ENCODE measurements at regions not wholly inside any gene's neighbourhood (a gene's known extent, or its start where the extent isn't known, plus 50 kb on each side); places are given as distances from the start of the nearest gene placed in this dataset.
"Not testable (repeated sequence)": the region's sequence is repeated elsewhere in the genome, so short reads cannot be mapped to it uniquely, and the experiment has no call there.

DNA sequence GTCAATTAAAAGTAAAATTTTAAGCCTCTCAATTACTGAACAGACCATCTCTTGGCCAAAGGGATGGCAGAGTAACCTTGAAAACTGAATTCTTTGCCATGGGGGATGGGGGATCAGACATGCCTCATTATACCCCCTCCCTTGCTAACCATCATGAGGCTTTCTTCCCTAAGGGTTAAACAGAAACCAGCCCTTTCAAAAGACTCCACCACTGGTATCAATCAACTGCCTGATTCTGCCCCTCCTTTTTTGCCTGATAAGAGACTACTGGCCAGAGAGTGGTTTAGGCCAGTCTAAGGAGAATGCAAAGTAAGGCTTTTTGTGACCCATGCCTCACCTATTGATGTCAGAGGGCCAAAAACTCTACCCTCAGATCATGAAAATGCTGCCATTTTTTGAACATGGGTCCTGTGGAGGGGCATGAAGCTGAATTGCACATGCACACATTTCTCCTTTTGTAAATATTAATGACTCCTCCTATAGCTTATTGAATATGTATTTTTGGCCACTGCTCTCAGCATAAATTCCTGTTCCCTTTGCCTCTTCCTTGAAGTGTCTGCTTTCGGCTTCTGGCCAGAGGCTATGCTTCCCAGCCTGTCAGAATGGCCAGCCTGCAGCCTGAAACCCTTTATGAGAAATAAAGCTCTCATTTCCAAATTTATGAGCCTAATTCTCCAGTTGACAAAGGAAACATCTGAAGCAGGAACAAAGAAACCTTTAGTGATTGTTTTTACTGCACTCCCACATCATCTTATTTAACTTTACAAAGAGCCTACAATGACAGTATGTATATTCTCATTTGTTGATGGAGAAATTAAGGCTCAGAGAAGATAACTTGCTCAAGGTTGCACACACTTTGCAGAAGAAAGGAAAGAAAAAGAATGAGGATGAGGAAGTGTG is 270.7 kb upstream of the CELF4 start:
- DNase-seq (ENCODE audit: low read depth): no peak

DNA sequence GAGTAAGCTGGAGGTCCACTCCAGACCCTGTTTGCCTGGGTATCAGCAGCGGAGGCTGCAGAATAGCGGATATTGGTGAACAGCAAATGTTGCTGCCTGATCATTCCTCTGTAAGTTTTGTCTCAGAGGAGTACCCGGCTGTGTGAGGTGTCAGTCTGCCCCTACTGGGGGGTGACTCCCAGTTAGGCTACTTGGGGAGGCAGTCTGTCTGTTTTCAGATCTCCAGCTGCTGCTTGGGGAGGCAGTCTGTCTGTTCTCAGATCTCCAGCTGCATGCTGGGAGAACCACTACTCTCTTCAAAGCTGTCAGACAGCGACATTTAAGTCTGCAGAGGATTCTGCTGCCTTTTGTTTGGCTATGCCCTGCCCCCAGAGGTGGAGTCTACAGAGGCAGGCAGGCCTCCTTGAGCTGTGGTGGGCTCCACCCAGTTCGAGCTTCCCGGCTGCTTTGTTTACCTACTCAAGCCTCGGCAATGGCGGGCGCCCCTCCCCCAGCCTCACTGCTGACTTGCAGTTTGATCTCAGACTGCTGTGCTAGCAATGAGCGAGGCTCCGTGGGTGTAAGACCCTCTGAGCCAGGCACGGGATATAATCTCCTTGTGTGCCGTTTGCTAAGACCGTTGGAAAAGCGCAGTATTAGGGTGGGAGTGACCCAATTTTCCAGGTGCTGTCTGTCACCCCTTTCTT is 266.6 kb upstream of the CELF4 start:
- not testable (repeated sequence) for DNase-seq (ENCODE audit: low read depth)

GRCh38 chr18:37812961-37813360 is 247.4 kb upstream of the CELF4 start:
- no peak for DNase-seq (ENCODE audit: low read depth)

GRCh38 chr18:37805773-37806404 is 240.3 kb upstream of the CELF4 start:
- no peak for DNase-seq (ENCODE audit: low read depth)

GRCh38 chr18:37796823-37797349 is 231.3 kb upstream of the CELF4 start:
- DNase-seq (ENCODE audit: low read depth): no peak

GRCh38 chr18:37787452-37787851 is 221.9 kb upstream of the CELF4 start:
- DNase-seq (ENCODE audit: low read depth): no peak

DNA sequence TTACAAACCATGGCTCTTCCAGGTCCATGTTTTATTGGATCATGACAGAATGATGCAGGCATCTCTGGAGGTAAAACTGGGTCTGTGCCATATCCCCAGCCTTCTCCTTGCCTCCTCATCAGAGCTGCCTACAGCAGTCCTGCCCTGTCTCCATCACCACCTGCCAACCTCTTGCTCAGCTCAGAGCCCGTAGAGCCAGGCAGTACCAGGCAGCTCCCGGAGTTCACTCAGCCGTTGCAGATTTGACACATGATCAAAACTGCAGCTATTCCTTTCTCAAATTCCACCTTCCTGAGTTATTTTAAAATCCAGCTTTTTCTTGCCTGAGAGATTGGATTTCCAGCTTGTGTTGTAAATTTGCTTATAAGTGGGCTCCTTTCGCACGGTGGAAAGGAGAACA is 218.2 kb upstream of the CELF4 start:
- DNase-seq (ENCODE audit: low read depth): no peak

GRCh38 chr18:37779220-37779619 is 213.6 kb upstream of the CELF4 start:
- no peak for DNase-seq (ENCODE audit: low read depth)

GRCh38 chr18:37778417-37779165 is 213.0 kb upstream of the CELF4 start:
- peak; percentile 3 for DNase-seq (ENCODE audit: low read depth)

GRCh38 chr18:37769826-37770225 is 204.2 kb upstream of the CELF4 start:
- no peak for DNase-seq (ENCODE audit: low read depth)

- no peak for DNase-seq (ENCODE audit: low read depth)
These were observed 199.1 kb upstream of the CELF4 start for GRCh38 chr18:37764541-37765288.

GRCh38 chr18:37762076-37762621 is 196.6 kb upstream of the CELF4 start:
- no peak for DNase-seq (ENCODE audit: low read depth)

DNA sequence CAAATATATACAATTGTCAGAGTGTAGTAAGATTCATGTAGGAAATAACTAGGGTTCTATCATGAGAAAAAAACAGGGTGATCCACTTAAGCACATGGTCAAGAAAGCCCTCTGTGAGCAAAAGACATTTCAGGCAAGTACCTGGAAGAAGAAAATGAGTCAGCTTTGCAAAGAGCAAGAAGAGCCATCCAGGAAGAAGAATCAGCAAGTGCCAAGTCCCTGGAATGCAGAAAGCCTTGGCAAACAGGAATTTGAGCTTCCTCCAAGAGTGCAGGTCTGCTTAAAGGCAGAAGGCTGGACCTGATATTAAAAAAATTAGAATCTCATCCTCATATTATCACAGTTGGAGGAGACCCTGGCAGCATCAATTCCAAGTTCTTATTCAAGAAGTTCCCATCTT is 188.5 kb upstream of the CELF4 start:
- no peak for DNase-seq (ENCODE audit: low read depth)

DNA sequence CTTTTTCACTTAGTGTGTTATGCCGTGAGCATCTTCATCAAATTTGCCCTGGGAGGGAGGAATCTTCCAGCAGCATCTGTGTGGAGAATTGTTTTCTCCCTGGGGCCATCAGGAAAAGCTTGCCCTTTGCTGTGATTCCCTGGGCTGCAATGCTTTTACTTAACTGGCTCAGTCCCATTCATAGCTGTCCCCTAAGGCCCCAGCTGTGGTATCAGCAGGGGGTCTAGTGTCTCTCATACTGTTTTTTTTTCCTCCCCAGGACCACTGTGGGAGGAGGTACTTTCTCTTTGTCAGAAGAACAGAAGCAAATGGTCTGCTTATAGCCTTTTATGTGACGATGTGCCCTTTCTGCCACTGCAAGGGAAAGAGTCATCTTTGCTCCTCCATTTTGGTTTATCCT is 176.8 kb upstream of the CELF4 start:
- DNase-seq (ENCODE audit: low read depth): no peak

DNA sequence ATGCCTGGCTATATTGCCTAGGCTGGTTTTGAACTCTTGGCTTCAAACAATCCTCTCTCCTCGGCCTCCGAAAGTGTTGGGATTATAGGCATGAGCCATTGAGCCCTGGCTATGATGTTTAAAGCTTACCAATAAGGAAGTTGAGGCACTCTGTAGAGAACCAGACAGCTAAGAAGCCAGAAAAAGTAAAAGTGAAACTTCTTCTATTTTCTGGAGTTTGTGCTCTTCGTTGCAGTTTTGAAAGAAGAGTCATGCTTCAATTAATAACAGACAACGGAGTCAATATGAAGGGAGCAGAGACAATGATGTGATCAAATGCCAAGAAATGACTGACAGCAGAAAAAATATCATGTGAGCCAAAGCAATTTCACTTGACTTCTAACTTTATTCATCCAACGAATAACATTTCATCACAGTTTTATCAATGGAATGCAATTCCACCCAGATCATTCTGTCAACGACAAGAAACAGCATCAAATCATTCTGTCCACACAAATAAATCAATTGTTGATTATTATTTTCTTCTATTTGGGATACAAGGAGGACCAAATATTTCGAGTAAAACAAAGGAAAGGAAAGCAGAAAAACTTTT is 175.5 kb upstream of the CELF4 start:
- no peak for DNase-seq (ENCODE audit: low read depth)

DNA sequence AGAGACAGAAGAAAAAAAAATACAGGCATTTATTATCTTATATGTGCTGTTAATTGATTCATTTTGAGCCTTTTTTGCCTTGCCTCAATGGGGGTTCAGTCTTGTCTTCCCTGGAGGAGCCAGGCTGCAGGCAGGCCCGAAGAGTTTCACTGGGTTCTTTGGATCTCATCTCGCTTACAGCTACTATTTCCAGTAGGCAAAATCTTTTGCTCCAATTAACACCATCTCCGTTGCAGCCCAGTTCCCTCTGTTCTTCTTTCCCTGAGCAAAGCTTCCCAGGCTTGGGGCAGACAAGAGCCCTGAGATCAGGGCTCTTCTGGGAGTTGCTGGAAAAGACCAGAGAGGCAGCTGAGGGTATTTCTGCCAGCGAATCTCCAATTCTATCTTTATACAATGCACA is 168.8 kb upstream of the CELF4 start:
- no peak for DNase-seq (ENCODE audit: low read depth)

DNA sequence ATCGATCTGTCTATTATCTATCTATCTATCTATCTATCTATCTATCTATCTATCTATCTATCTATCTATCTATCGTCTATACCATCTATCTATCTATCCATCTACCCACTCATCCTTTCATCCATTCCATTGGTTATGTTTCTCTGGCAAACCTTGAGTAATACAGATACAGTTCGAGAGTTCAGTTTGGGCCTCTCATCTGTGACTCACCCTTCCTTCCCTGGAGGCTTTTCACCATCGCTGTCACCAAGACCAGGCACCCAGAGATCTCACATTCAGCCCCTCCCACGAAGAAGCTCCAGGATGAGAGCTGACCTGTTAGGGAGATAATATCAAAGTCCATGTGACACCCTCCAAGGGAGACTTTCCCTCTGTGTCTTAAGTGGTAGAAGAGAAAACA is 164.1 kb upstream of the CELF4 start:
- DNase-seq (ENCODE audit: low read depth): no peak

- no peak for DNase-seq (ENCODE audit: low read depth)
These were observed 158.6 kb upstream of the CELF4 start for GRCh38 chr18:37724206-37724605.

DNA sequence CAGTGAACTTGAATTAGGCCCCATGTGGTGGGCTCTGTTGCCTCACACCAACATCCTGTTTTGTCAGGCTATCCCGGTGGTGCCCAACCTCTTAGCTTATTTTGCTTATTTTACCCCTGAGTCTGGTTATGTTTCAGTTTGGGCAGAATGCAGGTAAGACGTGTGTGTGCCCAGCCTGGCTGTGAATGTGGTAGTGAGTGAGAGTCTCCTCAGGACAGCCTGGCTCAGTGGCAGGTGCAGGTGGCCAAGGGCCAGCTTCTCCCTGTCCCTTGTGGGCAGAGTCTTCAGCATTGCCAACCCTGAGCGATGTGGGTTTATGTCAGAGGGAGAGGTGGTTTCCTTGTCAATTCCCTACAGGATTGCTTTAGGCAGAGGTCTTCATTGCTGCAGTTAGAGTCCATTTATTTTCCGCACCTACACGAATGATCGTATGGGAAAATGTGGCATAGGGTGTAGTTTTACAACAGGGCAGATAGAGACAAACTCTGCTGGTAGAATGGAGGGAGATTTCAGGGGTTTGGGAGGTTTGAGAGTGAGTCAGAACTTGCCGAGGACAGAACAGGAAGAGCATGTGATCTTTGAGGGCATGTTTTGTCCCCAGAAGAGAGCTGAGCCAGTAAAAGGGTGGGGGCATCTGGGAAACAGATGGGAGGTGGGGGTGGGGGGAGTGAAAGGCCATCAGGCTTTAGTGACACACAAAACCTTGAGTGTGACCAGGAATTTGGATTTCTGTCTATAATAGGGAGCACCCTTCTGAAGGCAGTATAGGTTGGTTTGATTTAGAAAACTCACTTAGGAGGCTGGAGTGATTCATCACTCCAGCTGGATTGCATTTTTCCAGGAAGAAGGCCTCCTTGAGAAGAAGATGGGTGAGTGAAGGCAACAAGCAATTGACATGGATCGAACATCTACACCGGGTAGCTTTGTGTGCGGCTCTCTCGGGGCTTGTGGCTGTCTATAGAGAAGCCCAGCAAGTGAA is 156.2 kb upstream of the CELF4 start:
- no peak for DNase-seq (ENCODE audit: low read depth)
